HCT116 (cell line): ENCODE measurements at regions not wholly inside any gene's neighbourhood (a gene's known extent, or its start where the extent isn't known, plus 50 kb on each side); places are given as distances from the start of the nearest gene placed in this dataset.

Source experiments
- CEBPB ChIP-seq: IDR thresholded peaks from 2 replicates; pipeline ENCODE4 v1.6.1; 2012; ENCODE audit warnings: low read depth
- CTCF ChIP-seq, 3 experiments: fragments of 200-600 bp in 1 of 3; sonication (generic) in 1 of 3; IDR thresholded peaks in 2 of 3; conservative IDR thresholded peaks in 1 of 3; 2 replicates each; pipeline ENCODE4 v1.5.1; 2012 to 2017; ENCODE audit warnings: low read depth in 2 of 3, low read length in 2 of 3, antibody characterized with exemption in 1 of 3, borderline replicate concordance in 1 of 3, control low read depth in 1 of 3, mild to moderate bottlenecking in 1 of 3, mixed read lengths in 1 of 3, mixed run types in 1 of 3, moderate library complexity in 1 of 3; ENCODE audit not compliant: insufficient read depth in 1 of 3
- FOSL1 ChIP-seq: IDR thresholded peaks from 2 replicates; pipeline ENCODE4 v1.6.1; 2012; ENCODE audit warnings: low read depth
- MAX ChIP-seq: IDR thresholded peaks from 2 replicates; pipeline ENCODE4 v1.6.1; 2012
- POLR2A ChIP-seq: IDR thresholded peaks from 2 replicates; pipeline ENCODE4 v1.7.0; 2011; ENCODE audit warnings: borderline replicate concordance; ENCODE audit not compliant: insufficient read depth, insufficient read length; ENCODE audit errors: extremely low read depth
- SP1 ChIP-seq: IDR thresholded peaks from 2 replicates; pipeline ENCODE4 v1.6.1; 2012; ENCODE audit warnings: low read depth
- ZFX ChIP-seq: fragments of 450-650 bp; IDR thresholded peaks from 2 replicates; pipeline ENCODE4 v1.6.1; 2017

- no peak for TF ChIP-seq CTCF (IDR thresholded peaks at IDR 0.05 in 2 of 3, conservative IDR thresholded peaks at IDR 0.05 in 1 of 3; ENCODE audit: borderline replicate concordance in 1 of 3, insufficient read depth in 1 of 3, low read depth in 2 of 3, low read length in 2 of 3)
- TF ChIP-seq CEBPB, result no peak
- TF ChIP-seq FOSL1, result no peak
- TF ChIP-seq POLR2A, result no peak
- TF ChIP-seq MAX, result no peak
- TF ChIP-seq ZFX, result no peak
- TF ChIP-seq SP1, result no peak
These were observed 129.1 kb downstream of the PLK2 start for GRCh38 chr5:58330781-58331180.
